HPDE6-E6E7 (cell line): ENCODE measurements at regions not wholly inside any gene's neighbourhood (a gene's known extent, or its start where the extent isn't known, plus 50 kb on each side); places are given as distances from the start of the nearest gene placed in this dataset.
"Not testable (repeated sequence)": the region's sequence is repeated elsewhere in the genome, so short reads cannot be mapped to it uniquely, and the experiment has no call there.

Experiments
- DNase-seq: peaks from one replicate; pipeline ENCODE4 v3.0.0; 2011; ENCODE audit warnings: missing footprints; ENCODE audit errors: extremely low spot score

DNA sequence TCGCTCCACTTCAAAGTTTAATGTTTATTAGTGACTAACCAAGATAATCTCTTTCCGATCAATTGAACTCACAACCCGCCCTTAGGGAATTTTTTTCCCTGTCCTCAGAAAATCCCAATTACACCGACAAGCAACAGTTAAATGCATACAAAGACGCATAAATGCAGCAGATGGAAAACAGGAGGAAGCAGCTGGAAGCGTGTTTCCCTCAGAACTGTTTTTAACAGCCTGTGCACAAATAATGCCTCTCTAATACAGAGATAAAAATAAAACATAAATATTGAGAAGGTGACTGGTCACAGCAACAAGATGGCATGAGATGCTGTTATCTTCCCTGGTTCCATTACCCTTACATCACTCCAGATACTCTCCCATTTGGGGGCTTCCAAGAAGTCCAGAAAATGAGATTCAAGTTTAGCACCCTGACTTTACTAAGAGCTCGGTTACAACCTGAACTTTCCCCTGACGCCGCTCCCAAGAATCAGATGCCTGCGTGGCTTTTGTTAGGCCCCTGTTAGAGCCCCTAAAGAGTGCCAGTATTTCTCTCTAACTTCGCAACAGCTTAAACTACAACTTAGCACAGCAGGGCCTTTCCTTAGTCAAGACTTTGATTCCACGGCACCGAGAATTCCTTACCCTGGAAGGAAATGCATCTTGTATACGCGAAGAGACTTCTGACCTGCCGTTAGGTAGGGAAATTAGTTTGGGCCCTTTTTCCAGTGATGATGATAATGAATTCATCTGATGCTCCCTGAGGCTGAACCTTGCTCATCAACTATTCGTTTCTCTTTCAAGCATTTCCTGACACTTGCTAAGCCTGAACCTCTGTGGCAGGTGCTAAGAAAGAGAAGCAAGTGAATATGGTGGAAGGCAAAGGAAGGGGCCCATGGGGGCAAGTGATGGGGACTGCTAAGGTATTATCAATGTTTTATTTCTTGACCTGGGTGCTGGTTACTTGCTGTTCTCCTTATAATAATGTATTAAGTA lies 137.7 kb upstream of the SMYD2 start:
- DNase-seq, result no peak

DNA sequence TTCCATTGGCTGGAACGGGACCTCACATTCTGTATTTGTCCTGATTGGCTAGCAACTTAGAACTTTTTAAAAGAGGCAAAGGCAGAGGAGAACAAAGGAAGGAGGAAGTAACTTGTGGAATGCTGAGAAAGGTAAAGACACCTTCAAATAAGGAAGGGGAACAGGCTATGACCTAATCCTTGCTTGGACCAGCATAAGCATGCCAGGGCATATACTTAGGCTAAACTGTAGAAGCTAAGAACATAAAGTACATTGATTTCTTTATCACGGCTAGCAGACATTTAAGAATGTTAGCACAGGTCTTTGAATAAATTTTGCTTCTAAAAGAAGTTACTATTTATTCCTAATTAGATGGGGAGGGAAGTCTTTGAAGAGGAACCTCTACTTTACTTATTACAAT lies 136.4 kb upstream of the SMYD2 start:
- not testable (repeated sequence) for DNase-seq

DNA sequence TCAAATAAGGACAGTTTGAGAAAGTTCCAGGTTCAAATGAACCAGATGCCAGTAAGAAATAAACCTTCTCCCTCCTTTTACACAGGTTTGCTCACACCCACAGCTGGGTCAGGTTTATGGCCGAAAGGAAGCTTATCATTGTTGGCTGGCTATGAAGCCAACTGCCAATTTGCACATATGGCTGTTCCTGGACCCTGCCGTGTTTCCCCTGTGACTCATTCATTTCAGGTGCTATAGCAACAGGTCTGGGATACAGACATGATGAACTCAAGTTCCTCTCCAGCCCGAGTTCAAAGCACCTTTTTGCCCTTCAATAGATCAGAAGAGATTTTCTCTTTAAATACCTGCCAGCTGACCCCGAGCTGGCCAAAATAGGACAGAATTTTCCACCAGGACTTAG lies 134.4 kb upstream of the SMYD2 start:
- peak; percentile 32 for DNase-seq

DNA sequence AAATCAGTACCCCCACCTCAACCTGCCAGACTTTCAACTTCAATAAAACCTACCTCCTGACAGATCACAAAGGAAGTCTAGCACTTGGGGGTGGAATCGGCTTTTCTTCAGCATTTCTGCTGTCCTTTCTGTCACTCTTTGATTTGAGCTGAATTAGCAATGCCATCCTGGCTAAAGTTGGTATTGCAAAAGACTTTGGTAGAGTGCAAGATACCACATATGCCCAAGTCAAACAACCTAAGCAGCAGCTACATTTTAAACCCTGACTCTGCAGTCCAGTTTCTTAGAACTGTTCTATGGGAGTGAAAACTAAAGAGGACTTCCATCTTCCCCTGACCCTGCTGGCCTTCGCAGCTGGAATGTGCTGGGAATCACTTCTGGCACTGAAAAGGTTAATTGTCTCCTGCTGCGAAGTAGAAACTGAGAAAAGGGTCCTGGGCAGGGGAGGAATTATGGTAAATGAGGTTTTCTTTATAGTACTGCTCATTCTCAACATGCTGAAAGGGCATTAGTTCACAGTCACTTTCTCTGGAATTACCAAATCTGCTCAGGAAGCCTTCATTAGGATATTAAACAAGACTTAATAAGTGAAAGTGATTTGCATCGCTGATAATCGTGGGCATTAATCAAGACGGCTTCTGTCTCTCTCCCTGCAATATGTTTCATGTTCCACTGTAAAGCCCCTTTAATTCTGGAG lies 126.2 kb upstream of the SMYD2 start:
- DNase-seq, result no peak

DNA sequence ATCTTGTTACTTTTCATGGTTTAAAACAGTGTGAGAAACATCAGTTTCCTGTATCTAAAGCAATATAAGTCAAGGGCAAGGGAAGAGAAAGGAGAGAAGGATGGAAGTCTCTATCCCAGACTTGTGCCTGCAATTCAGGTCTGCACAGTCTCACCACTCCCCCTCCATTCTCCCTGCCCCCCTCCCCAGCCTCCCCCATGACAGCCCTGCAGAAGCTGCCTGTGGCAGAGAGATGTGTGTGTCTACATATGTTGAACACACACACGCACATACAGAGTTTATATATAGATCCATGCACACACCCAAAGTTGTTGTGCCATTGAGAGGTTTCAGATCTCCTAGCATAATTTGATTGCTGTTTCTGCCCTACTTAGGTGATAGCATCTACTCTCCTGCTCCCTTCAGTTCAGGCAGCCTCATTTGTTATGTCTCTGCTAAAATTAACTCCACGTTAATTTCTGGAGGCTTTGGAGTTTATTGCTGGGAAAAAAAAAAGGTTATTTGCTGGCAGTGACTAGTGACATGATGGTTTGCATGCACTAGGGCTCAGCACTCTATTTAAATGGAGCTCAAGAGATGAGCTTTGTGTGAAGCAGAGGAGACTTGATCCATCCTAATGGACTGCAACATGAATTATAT lies 124.9 kb upstream of the SMYD2 start:
- DNase-seq, result no peak

DNA sequence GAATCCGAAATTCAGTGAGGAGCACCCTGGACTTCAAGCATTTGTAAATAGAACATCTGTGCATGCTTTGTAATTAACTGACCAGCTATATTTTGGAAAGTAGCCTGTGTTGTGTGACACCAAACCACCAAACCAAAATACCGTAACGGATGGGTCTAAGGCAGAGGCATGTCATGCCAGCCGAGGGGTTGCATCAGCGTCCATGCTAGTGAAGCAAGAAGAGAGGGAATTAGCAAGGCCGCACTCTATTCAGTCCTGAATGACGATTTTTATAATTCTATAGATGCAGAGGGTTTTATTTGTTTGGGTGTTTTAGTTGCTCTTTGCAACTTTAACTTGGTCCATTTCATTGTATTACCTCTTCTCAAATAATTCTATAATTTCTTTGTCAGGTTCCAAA lies 116.8 kb upstream of the SMYD2 start:
- DNase-seq, result no peak

DNA sequence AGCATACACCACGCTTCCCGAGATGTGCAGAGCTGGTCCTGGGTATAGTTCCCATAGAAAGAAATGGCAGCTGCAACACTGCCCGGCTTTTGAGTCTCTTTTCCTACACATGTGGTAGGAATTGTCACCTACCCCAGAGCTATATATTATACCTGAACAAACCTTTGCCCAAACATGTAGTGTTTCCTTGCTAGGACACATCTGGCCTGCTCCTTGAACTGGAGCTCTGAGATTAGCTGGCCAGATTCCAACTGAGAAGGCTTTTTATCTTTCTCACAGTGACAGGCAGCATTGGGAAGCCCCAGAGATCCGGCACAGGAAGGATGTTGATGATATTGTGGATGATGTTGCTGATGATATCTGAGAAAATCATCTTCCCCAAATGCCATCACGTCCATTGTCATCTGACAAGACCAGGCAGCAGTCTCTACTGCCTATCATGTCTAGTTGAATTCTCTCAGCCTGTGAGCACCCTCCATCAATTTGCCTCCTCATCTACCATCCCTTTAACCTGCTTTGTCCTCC lies 115.0 kb upstream of the SMYD2 start:
- no peak for DNase-seq

DNA sequence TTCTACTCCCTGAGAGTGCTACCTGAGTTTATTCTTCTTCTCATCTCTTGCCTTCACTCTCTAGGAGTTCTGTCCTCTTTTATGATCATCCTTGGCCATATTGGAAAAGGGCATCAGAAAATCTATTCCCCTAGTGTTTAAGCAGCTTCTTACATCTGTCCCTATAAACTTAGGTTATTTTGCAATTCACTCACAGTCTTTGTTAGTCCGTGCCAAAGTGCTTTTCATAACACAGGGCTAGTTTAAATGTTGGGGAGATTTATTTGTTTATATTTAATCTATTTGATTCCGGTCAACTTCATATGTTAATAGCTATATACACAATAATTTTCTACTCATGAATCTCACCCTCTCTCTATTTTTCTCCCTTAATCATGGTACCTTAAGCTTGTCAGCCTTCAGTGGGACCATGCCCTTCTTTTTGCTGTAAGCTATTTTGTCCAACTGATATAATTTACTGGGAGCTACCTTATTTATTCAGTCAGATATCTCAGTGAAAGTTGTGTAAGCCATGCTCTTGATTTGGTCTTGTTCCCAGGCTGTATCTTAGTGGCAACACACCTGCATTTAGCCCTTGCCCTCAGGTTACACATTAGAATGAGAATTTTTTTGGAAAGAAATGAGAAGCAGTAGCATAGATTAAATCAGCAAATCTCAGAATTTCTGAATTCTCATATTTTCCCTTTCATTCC lies 106.3 kb upstream of the SMYD2 start:
- DNase-seq, result no peak

DNA sequence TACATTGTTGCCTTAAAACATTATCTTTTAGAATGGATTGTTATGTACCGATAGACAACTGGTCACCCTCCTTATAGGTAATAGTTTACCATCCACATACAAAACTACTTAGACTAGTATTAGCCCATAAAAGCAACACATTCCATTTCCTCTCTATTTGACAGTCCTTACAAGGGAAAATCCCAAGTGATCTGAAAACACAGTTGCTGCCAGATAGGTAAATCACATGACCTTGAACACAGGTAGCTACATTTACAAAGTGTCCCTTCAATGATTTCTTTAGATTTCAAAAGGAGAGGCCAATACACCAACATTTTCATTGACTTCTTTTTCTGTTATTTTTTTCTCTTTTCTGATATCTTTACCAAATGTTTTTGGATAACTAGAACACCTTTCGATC lies 102.9 kb upstream of the SMYD2 start:
- no peak for DNase-seq

DNA sequence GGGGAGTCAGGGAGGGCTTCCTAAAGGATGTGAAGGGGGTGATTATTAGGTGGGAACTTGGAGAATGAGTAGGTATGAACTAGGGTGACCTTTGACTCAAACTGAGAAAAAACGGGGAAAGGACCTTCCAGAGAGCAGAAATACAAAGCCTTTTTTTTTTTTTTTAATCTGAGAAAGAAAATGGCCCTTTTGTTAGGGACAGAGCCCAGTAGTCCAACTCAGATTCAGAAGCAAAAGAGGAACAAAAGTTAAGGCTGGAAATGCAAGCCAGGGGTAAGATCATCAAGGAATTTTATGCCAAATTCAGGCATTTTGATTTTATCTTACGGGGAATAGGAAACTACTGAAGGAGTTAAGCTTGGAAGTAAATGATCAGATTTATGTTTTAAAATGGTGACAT lies 96.0 kb upstream of the SMYD2 start:
- DNase-seq, result no peak

DNA sequence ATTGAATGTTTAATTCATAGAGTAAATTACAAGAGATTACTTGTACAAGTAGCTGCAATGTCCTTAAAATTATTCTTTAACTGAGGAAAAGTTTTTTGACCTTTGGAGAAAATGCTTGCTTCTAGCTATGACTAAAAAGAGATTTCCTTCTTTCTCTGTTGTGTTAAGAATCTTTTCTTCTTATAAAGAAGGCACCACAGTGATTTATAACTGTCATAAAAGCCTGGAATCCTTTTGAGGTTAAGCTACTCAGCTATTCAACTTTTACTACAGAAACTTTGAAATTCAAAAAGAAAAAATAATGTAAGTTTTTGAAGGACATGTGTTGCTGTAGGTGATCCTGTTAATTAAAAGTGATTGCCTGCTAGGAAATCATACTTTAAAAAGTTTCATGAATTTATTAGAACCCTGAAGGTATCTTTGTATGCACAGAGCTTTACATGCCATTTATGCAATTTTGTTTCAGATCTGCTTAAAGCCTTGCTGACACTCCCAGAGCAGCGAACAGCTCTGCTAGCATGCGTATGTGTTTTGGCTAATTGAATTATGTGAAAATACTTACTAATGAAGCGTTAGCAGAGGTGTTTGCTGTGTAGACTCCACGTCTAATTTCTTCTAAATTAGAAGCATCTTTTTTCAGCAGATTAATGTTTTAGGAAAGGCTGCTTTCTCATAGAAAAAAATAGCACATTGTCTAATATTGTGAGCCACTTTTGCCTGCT lies 94.7 kb upstream of the SMYD2 start:
- no peak for DNase-seq

DNA sequence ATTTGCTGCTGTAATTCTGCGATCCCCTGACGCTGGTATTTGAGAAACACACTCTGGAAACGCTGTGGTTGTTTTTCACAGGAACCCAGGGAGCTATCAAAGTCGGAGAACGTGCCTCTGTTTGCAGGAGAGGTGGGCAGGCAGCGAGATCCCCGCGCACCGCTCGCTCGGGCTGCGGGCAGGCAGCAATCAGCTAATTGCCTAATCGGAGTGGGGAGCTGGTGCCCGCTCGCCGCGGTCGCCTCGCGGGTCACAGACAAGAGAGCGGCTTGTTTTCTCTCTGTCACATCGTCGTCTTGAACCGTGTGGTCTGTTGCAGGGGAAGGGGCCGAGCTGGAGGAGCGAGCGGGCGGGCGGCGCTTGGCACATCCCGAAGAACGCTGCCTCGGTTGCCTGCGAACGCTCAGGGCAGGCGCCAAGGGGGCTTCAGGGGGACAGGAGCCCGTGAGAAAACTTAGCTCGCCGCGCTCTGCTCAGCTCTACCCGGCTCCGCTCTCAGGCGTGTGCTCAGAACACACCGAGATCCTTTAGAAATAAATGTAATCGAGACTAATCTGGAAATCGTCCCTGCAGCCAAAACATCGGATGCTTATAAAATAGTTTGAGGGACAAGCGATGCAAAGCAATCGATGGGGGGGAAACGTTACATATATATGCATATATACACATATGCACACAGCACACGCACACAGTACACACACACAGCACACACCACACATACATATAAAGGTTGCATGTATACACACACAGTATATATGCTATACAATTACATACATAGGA lies 93.6 kb upstream of the SMYD2 start:
- DNase-seq, result no peak

DNA sequence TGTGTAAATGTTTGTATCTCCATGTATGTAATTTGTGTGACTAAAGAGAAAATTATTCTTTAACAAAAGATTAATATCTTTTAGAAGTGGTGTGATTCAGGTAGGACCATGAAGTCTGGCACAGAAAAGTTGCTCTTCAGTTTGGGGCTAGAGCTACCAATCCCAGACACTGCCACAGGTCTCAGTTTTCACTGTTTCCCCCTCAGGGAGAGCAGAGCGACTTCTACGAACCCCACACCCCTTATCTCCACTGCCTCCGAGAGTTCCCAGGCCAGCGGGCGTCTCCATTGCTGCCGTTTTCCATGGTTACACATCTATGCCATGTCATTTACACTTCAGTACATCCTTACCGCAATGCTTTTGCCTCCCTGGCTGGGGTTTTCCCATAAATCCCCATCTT lies 93.0 kb upstream of the SMYD2 start:
- DNase-seq, result no peak

DNA sequence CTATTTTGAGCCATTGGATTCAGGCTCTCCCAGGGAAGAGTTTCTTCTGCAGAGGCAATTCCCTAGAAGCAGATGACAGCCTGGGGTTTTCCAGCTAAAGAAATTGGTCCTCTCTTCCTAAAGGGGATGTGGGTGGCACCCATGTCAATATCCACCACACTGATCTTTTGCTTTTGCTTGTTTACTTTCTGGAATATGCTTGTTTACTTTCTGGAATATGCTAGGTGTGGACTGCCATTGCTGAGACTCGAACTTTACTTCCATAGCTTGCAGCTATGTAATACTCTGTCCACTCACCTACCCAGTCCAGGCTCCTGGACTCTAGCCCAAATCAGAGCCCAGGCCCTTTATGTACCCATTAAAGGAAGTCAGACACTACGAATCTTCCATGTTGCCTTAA lies 92.1 kb upstream of the SMYD2 start:
- no peak for DNase-seq

DNA sequence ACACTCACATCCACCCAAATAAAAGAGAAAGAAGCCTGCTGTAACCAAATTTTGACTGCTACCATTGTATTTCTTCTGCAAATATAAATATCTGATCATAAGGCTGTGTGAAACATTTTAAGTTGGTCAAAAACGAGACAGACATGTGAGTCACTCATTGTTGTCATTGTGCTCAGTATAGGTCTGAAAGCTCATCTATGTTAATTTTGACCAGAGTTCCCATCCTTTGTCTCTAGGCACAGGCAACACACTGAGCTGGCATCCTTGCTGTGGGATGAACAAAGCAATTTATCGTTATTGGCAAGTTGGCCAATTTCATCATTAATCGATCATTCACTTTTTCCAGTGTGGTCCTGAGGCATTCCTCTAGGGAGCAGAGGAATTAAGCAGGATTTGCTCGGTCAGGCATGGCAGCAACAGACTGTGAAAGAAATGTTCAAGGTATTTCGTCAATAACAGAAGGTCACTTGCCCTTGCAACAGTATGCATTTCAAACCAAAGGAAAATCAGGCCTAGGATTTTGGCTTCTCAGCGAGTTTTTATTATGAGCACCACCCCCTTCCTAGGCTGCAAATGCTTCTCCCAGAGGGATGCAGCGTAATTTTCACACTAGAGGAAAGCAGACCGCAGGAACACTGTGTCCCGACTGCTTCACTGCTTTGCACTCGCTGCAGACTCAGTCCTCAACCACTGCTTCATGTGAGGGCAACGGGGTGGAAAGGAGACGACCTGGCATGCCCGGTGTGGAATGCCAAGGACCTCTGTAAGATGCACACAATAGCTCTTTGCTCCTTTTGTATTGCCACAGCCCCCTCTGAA lies 87.9 kb upstream of the SMYD2 start:
- DNase-seq, result no peak

DNA sequence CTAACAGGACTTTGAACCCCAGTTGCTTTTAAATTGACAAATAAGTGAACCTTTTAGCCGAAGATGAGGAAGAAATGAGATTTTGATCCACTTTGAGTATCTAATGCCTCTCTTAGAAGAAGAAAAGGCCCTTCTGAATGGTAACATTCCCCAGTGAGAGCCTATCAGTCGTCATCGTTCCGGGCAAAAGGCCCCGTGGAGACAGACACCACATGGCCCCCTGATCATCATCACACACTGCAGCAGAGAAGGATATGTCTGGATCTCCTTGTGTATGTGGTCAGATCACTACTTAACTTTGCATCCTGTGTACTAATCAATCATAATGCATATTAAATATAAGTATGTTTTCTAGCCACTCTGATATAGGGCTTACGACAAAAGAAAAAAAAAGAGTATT lies 87.3 kb upstream of the SMYD2 start:
- DNase-seq, result no peak

DNA sequence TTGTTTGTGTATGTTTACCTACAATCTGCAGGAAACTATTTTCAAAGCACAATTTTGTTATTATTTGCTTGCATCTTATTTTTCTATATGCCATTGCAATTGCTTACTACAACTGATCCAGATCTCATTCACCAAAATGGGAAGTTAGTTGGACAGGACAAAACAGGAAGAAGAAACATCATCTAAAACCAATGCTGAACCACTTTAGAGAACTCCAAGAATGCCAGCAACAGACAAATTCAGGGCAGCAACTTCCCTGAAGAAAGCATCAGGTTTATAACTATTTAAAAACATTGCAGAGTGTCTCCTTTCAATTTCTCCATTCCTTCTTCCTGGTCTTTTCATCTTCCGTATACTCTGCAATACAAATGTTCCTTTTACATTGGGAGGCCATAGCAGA lies 82.4 kb upstream of the SMYD2 start:
- DNase-seq, result no peak

DNA sequence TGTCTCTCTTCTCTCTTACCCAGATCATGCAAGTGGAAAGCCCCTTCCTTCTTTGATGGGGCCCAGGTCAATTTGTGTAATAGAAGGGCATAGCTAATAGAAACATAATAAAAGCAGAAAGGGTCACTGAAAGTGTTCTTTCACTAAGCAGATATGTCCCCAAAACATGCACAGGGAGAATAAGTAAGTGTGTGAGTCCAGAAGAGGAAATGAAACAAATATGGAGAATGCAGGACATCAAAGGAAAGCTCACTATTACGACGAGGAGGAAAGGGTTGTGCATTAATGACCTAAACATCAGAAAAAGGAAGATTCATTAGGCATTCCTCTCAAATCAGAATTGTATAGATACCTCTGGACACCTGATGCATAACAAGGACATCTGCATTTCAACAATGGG lies 81.4 kb upstream of the SMYD2 start:
- DNase-seq, result no peak

DNA sequence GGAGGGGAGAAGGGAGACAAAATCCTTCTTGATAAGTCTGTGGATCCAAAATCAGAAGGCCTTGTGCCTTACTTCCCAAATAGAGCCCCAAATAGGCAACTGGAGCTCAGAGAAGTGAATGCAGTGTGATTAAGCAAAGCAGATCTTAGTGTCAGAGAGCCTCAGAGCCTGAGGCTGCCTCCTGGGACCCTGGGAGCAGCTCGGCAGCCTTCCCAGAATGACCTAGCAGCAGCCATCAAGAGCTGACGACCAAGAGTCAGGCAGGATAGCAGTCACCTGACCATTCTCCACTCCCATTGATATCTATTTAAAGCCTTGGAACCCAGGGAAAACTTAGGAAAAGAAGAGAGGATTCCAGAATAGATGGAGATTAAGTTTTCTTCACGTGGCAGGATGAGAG lies 78.0 kb upstream of the SMYD2 start:
- DNase-seq, result no peak

DNA sequence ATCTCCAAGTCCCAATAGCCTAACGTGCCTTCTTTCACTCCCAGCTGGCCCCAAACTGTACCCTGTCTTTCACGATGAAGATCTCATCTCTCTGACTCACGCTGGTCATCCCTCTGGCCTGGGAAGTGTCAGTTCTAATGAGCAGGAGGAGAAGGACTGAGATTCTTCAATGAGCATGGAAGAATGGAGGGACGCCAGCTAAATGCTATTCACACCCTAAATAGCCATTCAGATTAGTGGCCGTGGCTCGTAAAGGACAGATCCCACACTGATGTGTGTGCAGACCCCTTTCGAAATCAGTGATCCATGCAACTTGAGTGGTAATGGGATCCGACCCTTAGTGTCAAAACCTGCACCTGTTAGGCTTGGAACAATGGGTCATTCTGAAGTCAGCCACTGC lies 75.9 kb upstream of the SMYD2 start:
- DNase-seq, result no peak
